Activated CD4-positive, alpha-beta T cell treated with anti-CD3 and anti-CD28 coated beads, Interleukin-2, amount 10 ng/mL, durations not matched to agents 7 days and 5 days (primary cell): ENCODE measurements at regions not wholly inside any gene's neighbourhood (a gene's known extent, or its start where the extent isn't known, plus 50 kb on each side); places are given as distances from the start of the nearest gene placed in this dataset.
"Not testable (repeated sequence)": the region's sequence is repeated elsewhere in the genome, so short reads cannot be mapped to it uniquely, and the experiment has no call there.

Experiments used
- CTCF ChIA-PET: fragments of 350-600 bp; sonication (Branson Sonifier 250); formaldehyde crosslinking; loops from one replicate; lab custom pipeline; 2021; ENCODE audit warnings: antibody characterized with exemption; lab: Charles Lee
- POLR2A ChIA-PET: fragments of 350-600 bp; sonication (Branson Sonifier 250); formaldehyde crosslinking; loops from one replicate; lab custom pipeline; 2021; ENCODE audit warnings: antibody characterized with exemption; lab: Charles Lee
- DNase-seq: peaks from one replicate; pipeline ENCODE4 v3.0.0-alpha.2; 2020
- H3K27ac Mint-ChIP-seq: one replicate; pipeline ENCODE4 v1.8.0; 2021; ENCODE audit warnings: mild to moderate bottlenecking, moderate library complexity, mixed read lengths
- H3K27me3 Mint-ChIP-seq: one replicate; pipeline ENCODE4 v1.8.0; 2021; ENCODE audit warnings: mixed read lengths
- H3K36me3 Mint-ChIP-seq: one replicate; pipeline ENCODE4 v1.8.0; 2021; ENCODE audit warnings: low read depth, mixed read lengths
- H3K4me1 Mint-ChIP-seq: one replicate; pipeline ENCODE4 v1.8.0; 2021; ENCODE audit warnings: mixed read lengths
- H3K4me3 Mint-ChIP-seq: one replicate; pipeline ENCODE4 v1.8.0; 2021; ENCODE audit warnings: mild to moderate bottlenecking, moderate library complexity, mixed read lengths
- H3K9me3 Mint-ChIP-seq: one replicate; pipeline ENCODE4 v1.8.0; 2021; ENCODE audit warnings: mixed read lengths

GRCh38 chr14:97788364-97788763, 991.2 kb downstream of the VRK1 start:
- no peak overlapping the region for H3K4me3 Mint-ChIP-seq
- POLR2A ChIA-PET = interaction anchor here (0.6 kb wide), 1 partner anchor 1592 kb away, joined by 3 read pairs; no protein-coding TSS in a partner anchor
- H3K27ac Mint-ChIP-seq = no peak overlapping the region
- peaks cover 3% of the 10 kb centered on the region for H3K36me3 Mint-ChIP-seq
- DNase-seq = no peak
- peaks cover 43% of the 10 kb centered on the region for H3K4me1 Mint-ChIP-seq
- no peaks in the 10 kb centered on the region for H3K27me3 Mint-ChIP-seq
- H3K9me3 Mint-ChIP-seq = peaks cover 3% of the 10 kb centered on the region
- CTCF ChIA-PET = no interaction called here

GRCh38 chr14:97788846-97789526, 991.8 kb downstream of the VRK1 start:
- H3K27ac Mint-ChIP-seq = no peak overlapping the region

GRCh38 chr14:97791072-97791471, 993.9 kb downstream of the VRK1 start:
- Mint-ChIP-seq H3K4me1 (peaks cover 19% of the 10 kb centered on the region), H3K27me3 (no peaks in the 10 kb centered on the region), H3K36me3 (no peaks in the 10 kb centered on the region), H3K27ac (no peak overlapping the region), H3K4me3 (no peak overlapping the region), H3K9me3 (peaks cover 2% of the 10 kb centered on the region)
- ChIA-PET POLR2A (no interaction called here), CTCF (no interaction called here)
- no peak for DNase-seq

More at GRCh38 chr14:97788846-97789526, 991.8 kb downstream of the VRK1 start:
- Mint-ChIP-seq H3K36me3 (peaks cover 3% of the 10 kb centered on the region), H3K4me1 (peaks cover 38% of the 10 kb centered on the region), H3K4me3 (no peak overlapping the region), H3K27me3 (no peaks in the 10 kb centered on the region), H3K9me3 (peaks cover 3% of the 10 kb centered on the region)
- no peak for DNase-seq
- ChIA-PET POLR2A (no interaction called here), CTCF (no interaction called here)

GRCh38 chr14:97791906-97792305, 994.7 kb downstream of the VRK1 start:
- Mint-ChIP-seq H3K4me1 (peaks cover 21% of the 10 kb centered on the region), H3K4me3 (no peak overlapping the region), H3K27me3 (no peaks in the 10 kb centered on the region), H3K36me3 (no peaks in the 10 kb centered on the region), H3K27ac (no peak overlapping the region), H3K9me3 (peaks cover 2% of the 10 kb centered on the region)
- CTCF ChIA-PET = interaction anchor here (0.7 kb wide), 2 partner anchors 137 to 417 kb away, joined by 3 read pairs; no protein-coding TSS in a partner anchor
- POLR2A ChIA-PET = no interaction called here
- DNase-seq = no peak

GRCh38 chr14:97796511-97796910, 999.3 kb downstream of the VRK1 start:
- Mint-ChIP-seq H3K4me1 (peaks cover 14% of the 10 kb centered on the region), H3K36me3 (no peaks in the 10 kb centered on the region), H3K4me3 (no peak overlapping the region), H3K27me3 (no peaks in the 10 kb centered on the region), H3K27ac (no peak overlapping the region), H3K9me3 (peaks cover 2% of the 10 kb centered on the region)
- ChIA-PET POLR2A (interaction anchor here (0.6 kb wide), 1 partner anchor 363 kb away, joined by 3 read pairs; no protein-coding TSS in a partner anchor), CTCF (no interaction called here)
- DNase-seq = no peak

- no peaks in the 10 kb centered on the region for H3K36me3 Mint-ChIP-seq
- no peaks in the 10 kb centered on the region for H3K27me3 Mint-ChIP-seq
- peaks cover 14% of the 10 kb centered on the region for H3K4me1 Mint-ChIP-seq
- ChIA-PET POLR2A (no interaction called here), CTCF (no interaction called here)
- no peak overlapping the region for H3K27ac Mint-ChIP-seq
- no peak for DNase-seq
- H3K9me3 Mint-ChIP-seq = peaks cover 2% of the 10 kb centered on the region
- no peak overlapping the region for H3K4me3 Mint-ChIP-seq
Measured at GRCh38 chr14:97798176-97798575, 1001.0 kb downstream of the VRK1 start.

GRCh38 chr14:97802430-97803373, 1005.5 kb downstream of the VRK1 start:
- H3K27me3 Mint-ChIP-seq = no peaks in the 10 kb centered on the region
- H3K9me3 Mint-ChIP-seq = peaks cover 5% of the 10 kb centered on the region
- peaks cover 5% of the 10 kb centered on the region for H3K4me1 Mint-ChIP-seq
- no peaks in the 10 kb centered on the region for H3K36me3 Mint-ChIP-seq
- POLR2A ChIA-PET = no interaction called here
- DNase-seq = no peak
- CTCF ChIA-PET = no interaction called here
- H3K4me3 Mint-ChIP-seq = no peak overlapping the region
- H3K27ac Mint-ChIP-seq = no peak overlapping the region

DNA sequence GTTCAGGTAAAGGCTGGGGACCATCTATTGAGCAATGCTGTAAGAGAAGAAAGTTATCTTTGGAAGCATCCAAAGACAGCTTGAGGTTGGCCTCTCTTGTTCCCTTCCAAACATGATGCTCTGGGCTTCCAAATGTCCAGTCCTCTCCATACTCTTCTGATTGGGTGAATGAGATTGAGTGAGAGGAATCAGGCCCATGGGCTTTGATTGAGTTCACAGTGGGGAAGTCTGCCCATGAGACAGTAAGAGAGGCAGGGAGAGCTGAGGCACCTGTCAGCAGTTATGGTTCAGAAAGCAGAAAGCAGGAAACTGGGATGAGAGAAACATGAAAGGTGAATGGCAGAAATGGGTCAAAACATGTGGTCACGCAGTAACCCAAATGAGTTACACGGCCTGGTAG, 1006.9 kb downstream of the VRK1 start:
- CTCF ChIA-PET = no interaction called here
- POLR2A ChIA-PET = no interaction called here
- H3K4me3 Mint-ChIP-seq = no peak overlapping the region
- H3K36me3 Mint-ChIP-seq = no peaks in the 10 kb centered on the region
- no peaks in the 10 kb centered on the region for H3K27me3 Mint-ChIP-seq
- peaks cover 1% of the 10 kb centered on the region for H3K4me1 Mint-ChIP-seq
- H3K9me3 Mint-ChIP-seq = peaks cover 5% of the 10 kb centered on the region
- no peak for DNase-seq
- no peak overlapping the region for H3K27ac Mint-ChIP-seq

- Mint-ChIP-seq H3K9me3 (peaks cover 12% of the 10 kb centered on the region), H3K4me3 (no peak overlapping the region), H3K4me1 (peaks cover 1% of the 10 kb centered on the region), H3K27me3 (no peaks in the 10 kb centered on the region), H3K36me3 (no peaks in the 10 kb centered on the region), H3K27ac (no peak overlapping the region)
- ChIA-PET POLR2A (no interaction called here), CTCF (interaction anchor here (0.8 to 0.9 kb wide), 2 partner anchors 9 to 48 kb away, joined by 3 to 4 read pairs; no protein-coding TSS in a partner anchor)
- no peak for DNase-seq
Measured at GRCh38 chr14:97806891-97807290, 1009.7 kb downstream of the VRK1 start.

- peaks cover 15% of the 10 kb centered on the region for H3K9me3 Mint-ChIP-seq
- DNase-seq, H3K27ac Mint-ChIP-seq, H3K27me3 Mint-ChIP-seq, H3K36me3 Mint-ChIP-seq, H3K4me3 Mint-ChIP-seq, POLR2A ChIA-PET, H3K4me1 Mint-ChIP-seq: not testable (repeated sequence)
- CTCF ChIA-PET = interaction anchor here (0.6 kb wide), 1 partner anchor 607 kb away, joined by 3 read pairs; no protein-coding TSS in a partner anchor
Measured at GRCh38 chr14:97808541-97808940, 1011.4 kb downstream of the VRK1 start.

GRCh38 chr14:97813556-97813955, 1016.4 kb downstream of the VRK1 start:
- H3K4me1 Mint-ChIP-seq = no peaks in the 10 kb centered on the region
- CTCF ChIA-PET = no interaction called here
- no peaks in the 10 kb centered on the region for H3K27me3 Mint-ChIP-seq
- no peak overlapping the region for H3K4me3 Mint-ChIP-seq
- peaks cover 13% of the 10 kb centered on the region for H3K9me3 Mint-ChIP-seq
- POLR2A ChIA-PET = no interaction called here
- H3K27ac Mint-ChIP-seq = no peak overlapping the region
- DNase-seq = no peak
- H3K36me3 Mint-ChIP-seq = no peaks in the 10 kb centered on the region

DNA sequence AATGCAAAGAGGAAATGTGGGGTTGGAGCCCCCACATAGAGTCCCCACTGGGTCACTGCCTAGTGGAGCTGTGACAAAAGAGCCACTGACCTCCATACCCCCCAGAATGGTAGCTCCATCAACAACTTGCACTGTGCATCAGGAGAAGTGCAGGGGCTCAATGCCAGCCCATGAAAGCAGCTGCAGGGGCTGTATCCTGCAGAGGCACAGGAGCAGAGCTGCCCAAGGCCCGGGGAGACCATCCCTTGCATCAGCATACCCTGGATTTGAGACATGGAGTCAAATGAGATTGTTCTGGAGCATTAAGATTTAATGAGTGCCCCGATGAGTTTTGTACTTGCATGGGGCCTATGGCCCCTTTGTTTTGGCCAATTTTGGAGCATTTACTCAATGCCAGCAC, 1023.6 kb downstream of the VRK1 start:
- CTCF ChIA-PET = interaction anchor here (0.5 kb wide), 1 partner anchor 1328 kb away, joined by 3 read pairs; no protein-coding TSS in a partner anchor

DNA sequence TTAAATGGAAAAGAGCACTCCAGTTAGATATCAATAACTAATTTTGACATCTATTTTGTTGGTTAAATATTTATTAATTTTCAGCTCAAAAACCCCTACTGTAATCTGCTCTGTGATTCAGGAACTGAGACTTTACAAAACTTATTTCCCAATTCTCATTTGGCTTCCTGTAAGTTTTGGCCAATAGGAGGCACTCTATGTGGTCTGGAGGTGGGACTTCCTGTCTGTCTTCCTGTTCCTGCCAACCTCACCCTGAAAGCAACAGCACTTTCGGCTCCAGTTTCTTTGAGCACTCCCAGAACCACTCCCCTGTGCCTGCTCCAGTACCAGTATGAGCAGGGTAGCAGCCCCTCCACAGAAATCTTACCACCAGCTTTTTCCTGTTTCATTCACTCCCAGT, 1027.0 kb downstream of the VRK1 start:
- Mint-ChIP-seq H3K9me3 (peaks cover 18% of the 10 kb centered on the region), H3K27ac (no peak overlapping the region), H3K36me3 (peaks cover 8% of the 10 kb centered on the region), H3K27me3 (no peaks in the 10 kb centered on the region), H3K4me3 (no peak overlapping the region), H3K4me1 (peaks cover 5% of the 10 kb centered on the region)
- ChIA-PET POLR2A (no interaction called here), CTCF (no interaction called here)
- DNase-seq = peak; percentile 13

More for the DNA sequence above, 1023.6 kb downstream of the VRK1 start:
- Mint-ChIP-seq H3K4me3 (no peak overlapping the region), H3K4me1 (peaks cover 5% of the 10 kb centered on the region), H3K27ac (no peak overlapping the region), H3K9me3 (peaks cover 20% of the 10 kb centered on the region), H3K36me3 (peaks cover 8% of the 10 kb centered on the region), H3K27me3 (no peaks in the 10 kb centered on the region)
- POLR2A ChIA-PET = no interaction called here
- DNase-seq = no peak
